ENCODE measurements at regions not wholly inside any gene's neighbourhood (a gene's known extent, or its start where the extent isn't known, plus 50 kb on each side); places are given as distances from the start of the nearest gene placed in this dataset.
"Not testable (repeated sequence)": the region's sequence is repeated elsewhere in the genome, so short reads cannot be mapped to it uniquely, and the experiment has no call there.

DNA sequence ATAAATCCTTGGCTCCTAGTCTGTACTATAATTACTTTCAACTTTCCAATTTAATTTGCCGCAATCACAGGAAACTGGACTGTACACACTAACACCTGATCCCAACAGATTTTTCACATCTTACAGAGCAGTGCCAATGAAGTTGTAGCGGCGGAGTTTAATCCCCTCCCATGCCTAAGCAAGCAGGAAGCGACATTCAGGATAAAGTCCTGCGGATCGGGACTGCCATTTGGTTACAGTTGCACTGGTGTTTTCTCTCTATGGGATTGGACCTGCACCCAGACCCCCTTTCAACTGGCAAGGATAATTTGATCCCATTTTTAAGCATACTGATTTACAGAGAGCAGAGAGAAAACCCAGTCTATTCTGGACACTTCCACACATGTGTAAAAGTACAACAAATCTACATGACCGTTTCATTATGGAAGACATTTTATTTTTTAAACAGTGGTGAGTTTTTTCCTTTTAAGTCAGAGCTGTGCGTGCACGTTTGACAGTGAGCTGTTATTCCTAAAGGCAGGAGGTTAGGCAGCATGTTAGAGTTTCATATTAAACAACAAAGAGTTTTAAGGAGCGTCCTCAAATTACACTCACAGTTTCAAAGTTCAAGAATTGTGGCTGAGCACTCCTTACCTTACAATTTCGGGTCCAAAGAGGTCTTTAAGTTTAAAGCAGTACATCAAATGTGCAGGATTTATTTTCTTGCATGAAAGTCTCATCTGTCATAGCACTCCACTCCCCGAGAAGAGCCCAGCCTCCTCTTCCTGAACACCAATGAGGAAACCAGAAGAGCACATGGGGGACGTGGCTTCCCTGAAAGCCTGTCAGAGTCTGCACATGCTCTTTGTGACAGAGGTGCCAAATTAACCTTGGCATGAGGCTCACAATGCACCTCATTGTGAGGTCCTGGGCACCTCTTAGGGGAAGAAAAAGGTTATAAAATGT is 141.6 kb upstream of the RFC3 start:
- Mint-ChIP-seq H3K4me3 (peak overlapping the region; percentile 64), H3K27ac (no peak overlapping the region), H3K9me3 (peaks cover 4% of the 10 kb centered on the region)

DNA sequence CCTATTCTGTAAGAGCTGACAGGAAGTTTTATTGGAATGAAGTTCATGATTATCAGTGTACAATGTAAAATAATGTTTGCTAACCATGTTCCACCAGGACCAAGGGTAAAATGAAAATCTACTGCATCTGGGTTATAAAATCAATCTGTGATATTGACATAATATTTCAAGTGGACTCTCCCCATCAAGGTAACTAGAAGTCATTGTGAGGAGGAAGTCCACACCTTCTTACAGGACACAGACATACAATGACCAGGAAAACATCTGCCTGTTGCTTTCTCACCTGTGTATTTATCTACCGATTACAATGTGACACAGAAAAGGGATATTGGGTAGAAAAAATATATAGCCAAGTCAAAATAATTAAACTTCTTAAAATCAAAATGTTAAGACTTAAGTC is 140.7 kb upstream of the RFC3 start:
- Mint-ChIP-seq H3K27me3 (ENCODE audit: low read depth) (no peaks in the 10 kb centered on the region), H3K4me1 (ENCODE audit: low read depth) (peaks cover 30% of the 10 kb centered on the region), H3K27ac (no peak overlapping the region), H3K9me3 (no peaks in the 10 kb centered on the region), H3K36me3 (ENCODE audit: low read depth) (no peaks in the 10 kb centered on the region), H3K4me3 (no peak overlapping the region)
- no peak for DNase-seq (ENCODE audit: low spot score)

More for the DNA sequence above, 141.6 kb upstream of the RFC3 start:
- DNase-seq (ENCODE audit: low spot score), result peak; percentile 24
- peaks cover 30% of the 10 kb centered on the region for H3K4me1 Mint-ChIP-seq (ENCODE audit: low read depth)
- H3K27me3 Mint-ChIP-seq (ENCODE audit: low read depth), result no peaks in the 10 kb centered on the region
- no peaks in the 10 kb centered on the region for H3K36me3 Mint-ChIP-seq (ENCODE audit: low read depth)

DNA sequence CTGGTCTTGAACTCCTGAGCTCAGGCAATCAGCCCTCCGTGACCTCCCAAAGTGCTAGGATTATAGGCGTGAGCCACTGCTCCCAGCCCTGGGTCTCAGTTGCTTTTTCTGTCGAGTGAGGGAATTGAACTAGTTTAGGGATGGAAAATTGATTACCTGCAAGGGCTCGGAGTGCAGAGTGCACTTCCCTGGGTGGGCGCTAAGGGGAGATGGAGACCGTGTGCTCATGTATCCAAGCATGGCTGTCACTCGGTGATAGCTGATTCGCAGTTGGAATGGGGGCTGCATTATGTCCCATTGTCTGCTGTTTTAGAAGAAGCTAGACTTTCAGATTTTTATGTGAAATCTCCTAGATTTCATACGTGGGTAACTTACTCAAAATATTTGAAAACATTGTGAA is 139.9 kb upstream of the RFC3 start:
- H3K27me3 Mint-ChIP-seq (ENCODE audit: low read depth), result no peaks in the 10 kb centered on the region
- no peak for DNase-seq (ENCODE audit: low spot score)
- H3K27ac Mint-ChIP-seq, result peak overlapping the region; percentile 56
- no peak overlapping the region for H3K4me3 Mint-ChIP-seq
- H3K36me3 Mint-ChIP-seq (ENCODE audit: low read depth), result no peaks in the 10 kb centered on the region
- peaks cover 30% of the 10 kb centered on the region for H3K4me1 Mint-ChIP-seq (ENCODE audit: low read depth)
- no peaks in the 10 kb centered on the region for H3K9me3 Mint-ChIP-seq

GRCh38 chr13:33678906-33679657 is 138.9 kb upstream of the RFC3 start:
- Mint-ChIP-seq H3K4me1 (ENCODE audit: low read depth) (peaks cover 30% of the 10 kb centered on the region), H3K9me3 (no peaks in the 10 kb centered on the region), H3K4me3 (peak overlapping the region; percentile 68), H3K27ac (peak overlapping the region; percentile 93), H3K36me3 (ENCODE audit: low read depth) (no peaks in the 10 kb centered on the region), H3K27me3 (ENCODE audit: low read depth) (no peaks in the 10 kb centered on the region)
- peak; percentile 86 for DNase-seq (ENCODE audit: low spot score)

DNA sequence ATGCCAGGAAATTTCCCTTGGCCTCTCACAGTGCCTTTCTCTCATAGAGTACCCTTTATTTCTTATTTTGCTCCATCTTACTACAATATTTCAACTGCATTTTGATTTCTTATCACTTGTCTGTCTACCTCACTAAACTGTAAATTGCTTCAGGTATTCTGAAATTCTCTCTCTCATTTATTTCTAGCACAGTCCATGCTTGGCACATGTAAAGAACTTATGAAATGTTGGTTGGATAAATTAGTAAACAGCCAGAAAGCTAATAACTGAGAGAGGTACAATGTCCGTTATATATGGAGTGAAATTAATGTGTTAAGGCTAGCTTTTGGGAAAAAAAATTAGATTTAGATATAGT is 138.3 kb upstream of the RFC3 start:
- Mint-ChIP-seq H3K4me1 (ENCODE audit: low read depth) (peaks cover 30% of the 10 kb centered on the region), H3K27me3 (ENCODE audit: low read depth) (no peaks in the 10 kb centered on the region)

DNA sequence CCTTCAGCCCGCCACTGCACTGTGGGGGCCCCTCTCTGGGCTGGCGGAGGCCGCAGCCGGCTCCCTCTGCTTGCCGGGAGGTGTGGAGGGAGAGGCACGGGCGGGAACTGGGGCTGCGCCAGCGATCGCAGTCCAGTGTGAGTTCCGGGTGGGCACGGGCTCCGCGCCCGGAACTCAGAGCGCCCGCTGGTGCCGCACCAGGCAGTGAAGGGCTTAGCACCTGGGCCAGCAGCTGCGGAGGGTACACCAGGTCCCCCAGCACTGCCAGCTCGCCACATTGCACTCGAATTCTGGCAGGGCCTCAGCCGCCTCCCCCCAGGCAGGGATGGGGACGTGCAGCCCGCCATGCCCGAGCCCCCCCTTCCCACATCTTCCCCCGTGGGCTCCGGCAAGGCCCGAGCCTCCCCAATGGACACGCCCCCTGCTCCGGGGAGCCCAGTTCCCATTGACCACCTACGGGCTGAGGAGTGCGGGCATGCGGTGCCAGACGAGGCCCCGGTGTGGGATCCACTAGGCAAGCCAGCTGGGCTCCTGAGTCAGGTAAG is 135.9 kb upstream of the RFC3 start:
- H3K9me3 Mint-ChIP-seq, result no peaks in the 10 kb centered on the region
- H3K4me1 Mint-ChIP-seq (ENCODE audit: low read depth), result peaks cover 21% of the 10 kb centered on the region
- DNase-seq (ENCODE audit: low spot score), result no peak
- H3K27ac Mint-ChIP-seq, result no peak overlapping the region
- no peaks in the 10 kb centered on the region for H3K27me3 Mint-ChIP-seq (ENCODE audit: low read depth)
- H3K36me3 Mint-ChIP-seq (ENCODE audit: low read depth), result no peaks in the 10 kb centered on the region
- no peak overlapping the region for H3K4me3 Mint-ChIP-seq

More for the DNA sequence above, 138.3 kb upstream of the RFC3 start:
- Mint-ChIP-seq H3K9me3 (no peaks in the 10 kb centered on the region), H3K36me3 (ENCODE audit: low read depth) (no peaks in the 10 kb centered on the region), H3K4me3 (peak overlapping the region; percentile 68), H3K27ac (peak overlapping the region; percentile 93)
- no peak for DNase-seq (ENCODE audit: low spot score)

GRCh38 chr13:33682646-33683045 is 135.3 kb upstream of the RFC3 start:
- not testable (repeated sequence) for H3K36me3 Mint-ChIP-seq (ENCODE audit: low read depth); H3K4me3 Mint-ChIP-seq; H3K9me3 Mint-ChIP-seq; H3K27ac Mint-ChIP-seq; H3K27me3 Mint-ChIP-seq (ENCODE audit: low read depth); DNase-seq (ENCODE audit: low spot score)
- H3K4me1 Mint-ChIP-seq (ENCODE audit: low read depth), result peaks cover 16% of the 10 kb centered on the region

GRCh38 chr13:33683376-33683775 is 134.6 kb upstream of the RFC3 start:
- Mint-ChIP-seq H3K9me3 (no peaks in the 10 kb centered on the region), H3K27ac (no peak overlapping the region)

GRCh38 chr13:33684874-33685273 is 133.1 kb upstream of the RFC3 start:
- Mint-ChIP-seq H3K9me3 (peaks cover 3% of the 10 kb centered on the region), H3K27ac (no peak overlapping the region), H3K27me3 (ENCODE audit: low read depth) (no peaks in the 10 kb centered on the region), H3K4me3 (no peak overlapping the region), H3K36me3 (ENCODE audit: low read depth) (no peaks in the 10 kb centered on the region), H3K4me1 (ENCODE audit: low read depth) (peaks cover 4% of the 10 kb centered on the region)
- DNase-seq (ENCODE audit: low spot score), result no peak

More at GRCh38 chr13:33683376-33683775, 134.6 kb upstream of the RFC3 start:
- Mint-ChIP-seq H3K36me3 (ENCODE audit: low read depth) (no peaks in the 10 kb centered on the region), H3K4me3 (no peak overlapping the region), H3K27me3 (ENCODE audit: low read depth) (no peaks in the 10 kb centered on the region), H3K4me1 (ENCODE audit: low read depth) (peaks cover 16% of the 10 kb centered on the region)
- DNase-seq (ENCODE audit: low spot score), result no peak

DNA sequence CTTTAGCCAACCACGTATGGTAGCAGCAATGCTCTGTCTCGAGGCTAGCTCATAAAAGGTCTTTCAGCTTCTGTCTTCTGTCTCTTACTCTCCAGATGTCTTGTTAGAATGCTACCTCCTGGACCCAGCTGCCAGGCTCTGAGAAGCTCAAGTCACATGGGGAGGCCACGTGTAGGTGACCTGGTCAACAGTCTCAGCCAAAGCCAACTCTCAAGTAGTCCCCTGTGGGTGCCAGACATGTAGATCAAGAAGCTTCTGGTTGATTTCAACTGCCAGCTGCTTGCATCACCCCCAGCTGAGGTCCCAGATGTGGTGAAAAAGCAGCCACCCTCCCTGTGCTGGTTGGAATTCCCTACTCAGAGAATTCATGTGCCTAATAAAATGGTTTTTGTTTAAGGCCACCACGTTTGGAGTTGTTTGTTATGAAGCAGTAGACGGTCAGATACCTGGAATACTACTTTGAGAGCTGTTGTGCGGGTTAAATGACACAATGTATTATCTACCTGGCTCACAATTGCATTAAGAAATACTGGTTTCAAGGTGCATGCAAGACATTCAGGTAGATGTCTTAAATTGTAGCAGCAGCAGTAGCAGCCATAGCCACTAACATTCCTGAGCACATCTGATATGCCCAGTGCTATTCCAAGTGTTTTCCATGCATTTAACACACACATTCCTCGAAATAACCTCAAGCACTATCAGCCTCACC is 131.0 kb upstream of the RFC3 start:
- Mint-ChIP-seq H3K4me3 (no peak overlapping the region), H3K9me3 (peaks cover 3% of the 10 kb centered on the region), H3K27ac (no peak overlapping the region), H3K36me3 (ENCODE audit: low read depth) (no peaks in the 10 kb centered on the region), H3K4me1 (ENCODE audit: low read depth) (no peaks in the 10 kb centered on the region), H3K27me3 (ENCODE audit: low read depth) (no peaks in the 10 kb centered on the region)
- DNase-seq (ENCODE audit: low spot score), result no peak

DNA sequence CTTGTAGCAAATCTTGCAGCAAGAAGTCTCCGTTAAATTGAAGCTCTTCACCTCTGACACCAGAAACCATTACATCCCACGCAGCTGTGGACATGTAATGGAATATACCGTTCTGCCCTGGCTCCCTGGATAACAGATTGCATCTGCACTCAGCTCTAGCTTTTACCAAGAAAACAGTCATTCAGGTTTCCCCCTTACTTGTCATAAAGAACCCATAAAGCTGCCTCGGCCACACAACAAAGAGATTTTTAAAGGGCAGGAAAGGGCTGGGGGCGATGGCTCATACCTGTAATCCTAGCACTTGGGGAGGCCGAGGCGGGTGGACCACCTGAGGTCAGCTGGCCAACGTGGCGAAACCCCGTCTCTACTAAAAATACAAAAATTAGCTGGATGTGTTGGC is 127.6 kb upstream of the RFC3 start:
- Mint-ChIP-seq H3K4me1 (ENCODE audit: low read depth) (no peaks in the 10 kb centered on the region), H3K27me3 (ENCODE audit: low read depth) (no peaks in the 10 kb centered on the region), H3K4me3 (no peak overlapping the region), H3K9me3 (peaks cover 7% of the 10 kb centered on the region), H3K36me3 (ENCODE audit: low read depth) (no peaks in the 10 kb centered on the region), H3K27ac (no peak overlapping the region)
- peak; percentile 20 for DNase-seq (ENCODE audit: low spot score)

DNA sequence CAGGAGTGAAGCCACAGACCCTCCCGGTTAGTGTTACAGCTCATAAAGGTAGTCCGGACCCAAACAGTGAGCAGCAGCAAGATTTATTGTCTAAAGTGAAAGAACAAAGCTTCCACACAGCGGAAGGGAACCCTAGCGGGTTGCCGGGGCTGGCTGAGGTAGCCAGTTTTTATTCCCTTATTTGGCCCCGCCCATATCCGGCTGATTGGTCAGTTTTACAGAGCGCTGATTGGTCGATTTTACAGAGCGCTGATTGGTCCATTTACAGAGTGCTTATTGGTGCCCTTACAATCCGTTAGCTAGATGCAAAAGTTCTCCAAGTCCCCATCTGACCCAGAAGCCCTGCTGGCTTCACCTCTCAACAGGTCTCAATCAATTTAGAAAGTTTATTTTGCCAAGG is 126.0 kb upstream of the RFC3 start:
- no peak for DNase-seq (ENCODE audit: low spot score)
- Mint-ChIP-seq H3K9me3 (peaks cover 7% of the 10 kb centered on the region), H3K4me3 (no peak overlapping the region), H3K4me1 (ENCODE audit: low read depth) (no peaks in the 10 kb centered on the region), H3K27me3 (ENCODE audit: low read depth) (no peaks in the 10 kb centered on the region), H3K36me3 (ENCODE audit: low read depth) (no peaks in the 10 kb centered on the region), H3K27ac (no peak overlapping the region)

DNA sequence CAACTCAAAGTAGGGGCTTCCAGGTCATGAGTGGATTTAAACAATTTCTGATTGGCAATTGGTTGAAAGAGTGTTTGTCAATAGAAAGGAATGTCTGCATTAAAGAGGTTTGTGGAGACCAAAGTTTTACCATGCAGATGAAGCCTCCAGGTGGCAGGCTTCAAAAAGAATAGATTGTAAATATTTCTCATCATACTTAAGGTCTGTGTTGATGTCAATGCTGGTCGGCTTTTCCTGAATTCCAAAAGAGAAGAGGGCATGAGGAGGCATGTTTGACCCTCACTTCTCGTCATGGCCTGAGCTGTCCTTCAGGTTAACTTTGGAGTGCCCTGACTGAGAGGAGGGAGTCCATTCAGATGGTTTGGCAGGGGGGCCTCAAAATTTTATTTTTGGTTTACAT is 125.4 kb upstream of the RFC3 start:
- H3K36me3 Mint-ChIP-seq (ENCODE audit: low read depth), result no peaks in the 10 kb centered on the region
- H3K4me1 Mint-ChIP-seq (ENCODE audit: low read depth), result no peaks in the 10 kb centered on the region
- DNase-seq (ENCODE audit: low spot score), result no peak
- no peaks in the 10 kb centered on the region for H3K27me3 Mint-ChIP-seq (ENCODE audit: low read depth)
- peaks cover 7% of the 10 kb centered on the region for H3K9me3 Mint-ChIP-seq
- H3K4me3 Mint-ChIP-seq, result no peak overlapping the region
- H3K27ac Mint-ChIP-seq, result no peak overlapping the region

Data from T-helper 2 cell treated with Interferon-gamma antibody and Interleukin-4, amounts not matched to agents 5 μg/mL and 100 μg/mL, for 36 hours (primary cell).